Neural progenitor cell (in vitro differentiated cells): ENCODE measurements at regions not wholly inside any gene's neighbourhood (a gene's known extent, or its start where the extent isn't known, plus 50 kb on each side); places are given as distances from the start of the nearest gene placed in this dataset.

Experiments used
- CTCF ChIP-seq: fragments of 200-600 bp; sonication (generic); IDR thresholded peaks from 2 replicates; pipeline ENCODE4 v1.5.1; 2017; ENCODE audit warnings: antibody characterized with exemption, mild to moderate bottlenecking
- EZH2 ChIP-seq: fragments of 200-600 bp; sonication (generic); IDR thresholded peaks from 2 replicates; pipeline ENCODE4 v1.6.1; 2017; ENCODE audit warnings: antibody characterized with exemption, mild to moderate bottlenecking, moderate library complexity

DNA sequence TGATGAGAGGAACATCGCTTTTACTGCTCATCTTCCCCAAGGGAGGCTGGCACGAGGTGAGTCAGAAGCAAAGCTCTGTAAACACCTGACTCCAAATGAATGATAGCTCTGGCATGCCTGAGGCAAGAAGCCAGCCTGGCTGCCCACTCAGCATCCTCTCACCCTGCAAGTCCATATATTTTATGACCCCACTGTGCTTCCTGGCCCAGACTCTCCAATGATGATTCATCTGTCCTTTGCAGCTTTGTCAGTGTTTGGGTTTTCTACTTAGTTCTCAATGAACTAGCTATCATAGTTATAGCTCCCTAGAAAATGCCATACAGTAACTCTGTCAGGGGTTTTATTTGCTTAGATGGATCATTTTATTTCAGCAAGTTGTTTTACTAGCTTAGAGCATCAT lies 52.1 kb upstream of the FSTL4 start:
- TF ChIP-seq EZH2, result no peak
- no peak for TF ChIP-seq CTCF
